KG1 (cell line): ENCODE measurements at regions not wholly inside any gene's neighbourhood (a gene's known extent, or its start where the extent isn't known, plus 50 kb on each side); places are given as distances from the start of the nearest gene placed in this dataset.
"Not testable (repeated sequence)": the region's sequence is repeated elsewhere in the genome, so short reads cannot be mapped to it uniquely, and the experiment has no call there.

ENCODE experiments used
- DNase-seq: peaks from one replicate; lab custom pipeline; 2025; lab: John Stamatoyannopoulos, UW

DNA sequence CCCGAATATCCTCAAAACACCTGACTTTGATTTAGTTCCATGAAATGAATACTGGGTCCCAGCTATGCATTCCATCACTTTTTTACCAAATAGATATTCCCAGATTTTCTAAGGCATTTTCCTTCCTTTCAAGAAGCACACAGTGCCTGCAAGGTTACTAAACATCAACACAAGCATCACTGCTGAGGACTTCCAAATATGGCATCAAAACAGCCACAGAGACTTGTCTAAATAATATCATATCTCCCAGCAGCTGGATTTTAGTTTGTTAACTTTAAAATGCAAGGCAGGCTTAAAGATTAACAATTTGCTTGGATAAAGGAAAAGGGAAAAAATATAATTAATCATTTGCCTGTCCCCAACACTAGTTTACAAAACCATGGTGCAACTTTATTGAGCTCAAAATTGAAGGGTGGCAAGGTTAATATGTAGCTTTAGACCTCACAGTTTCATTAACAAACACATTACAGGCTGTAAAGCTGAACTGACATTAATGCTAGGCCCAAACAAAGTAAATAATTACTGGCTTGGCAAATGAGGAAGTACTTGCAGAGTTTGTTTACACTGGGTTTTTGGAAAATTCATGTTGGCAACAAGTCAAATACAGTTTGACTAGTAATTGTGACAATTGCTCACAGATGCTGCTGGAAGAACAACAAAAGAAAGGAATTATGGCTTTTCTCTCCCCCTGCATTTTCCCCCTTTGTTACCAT lies 401.7 kb upstream of the CDIN1 start:
- DNase-seq, result no peak

DNA sequence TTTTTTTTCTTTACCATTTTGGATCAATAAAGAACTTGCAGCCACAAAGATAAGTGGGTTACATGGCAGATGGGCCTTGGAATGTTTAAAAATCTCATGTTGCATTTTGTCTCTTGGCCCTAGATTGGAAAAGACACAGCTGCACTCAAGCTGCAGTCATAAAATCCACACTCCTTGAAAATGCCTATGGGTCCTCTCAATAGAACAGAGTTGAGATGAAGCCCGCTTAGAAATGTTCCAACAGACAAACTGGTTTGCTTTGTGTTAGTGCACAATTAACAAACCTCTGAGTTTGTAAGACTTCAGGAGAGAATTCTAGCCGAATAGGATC lies 401.2 kb upstream of the CDIN1 start:
- DNase-seq, result no peak

DNA sequence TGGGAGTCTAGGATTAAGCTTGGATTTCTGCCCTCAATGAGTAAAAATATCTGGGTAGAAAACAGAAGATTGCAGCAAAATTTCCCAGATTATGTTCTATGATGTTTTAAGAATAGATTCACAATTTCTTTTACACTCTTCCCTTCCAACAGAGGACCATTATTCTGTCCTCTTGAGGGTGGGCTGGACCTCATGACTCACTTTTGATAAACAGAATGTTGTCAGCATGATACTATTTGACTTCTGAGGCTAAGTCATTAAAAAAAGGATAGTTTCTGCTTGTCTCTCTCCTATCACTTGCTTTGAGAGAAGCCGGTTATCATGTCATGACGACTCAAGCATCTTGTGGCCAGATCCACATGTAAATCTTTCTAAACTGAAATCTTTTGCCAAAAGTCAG lies 396.2 kb upstream of the CDIN1 start:
- DNase-seq, result no peak

DNA sequence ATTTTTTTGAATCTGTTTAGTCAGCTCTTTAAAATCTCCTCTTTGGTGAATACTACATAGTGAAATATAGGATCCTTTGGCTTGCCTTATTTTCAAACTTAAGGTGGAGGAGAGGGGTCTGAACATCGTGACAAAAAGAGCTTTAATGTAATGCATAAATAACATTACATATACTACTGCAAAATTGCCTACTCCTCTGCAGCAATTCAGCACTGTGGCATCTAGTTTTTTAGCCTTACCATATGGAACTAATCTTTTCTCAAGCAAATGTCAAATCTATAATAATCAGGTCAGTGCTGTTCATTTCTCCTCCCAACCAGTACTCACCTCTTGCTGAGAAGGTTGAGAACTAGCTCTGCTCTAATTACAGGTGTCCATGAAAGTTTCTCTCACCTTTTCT lies 394.0 kb upstream of the CDIN1 start:
- DNase-seq, result no peak

DNA sequence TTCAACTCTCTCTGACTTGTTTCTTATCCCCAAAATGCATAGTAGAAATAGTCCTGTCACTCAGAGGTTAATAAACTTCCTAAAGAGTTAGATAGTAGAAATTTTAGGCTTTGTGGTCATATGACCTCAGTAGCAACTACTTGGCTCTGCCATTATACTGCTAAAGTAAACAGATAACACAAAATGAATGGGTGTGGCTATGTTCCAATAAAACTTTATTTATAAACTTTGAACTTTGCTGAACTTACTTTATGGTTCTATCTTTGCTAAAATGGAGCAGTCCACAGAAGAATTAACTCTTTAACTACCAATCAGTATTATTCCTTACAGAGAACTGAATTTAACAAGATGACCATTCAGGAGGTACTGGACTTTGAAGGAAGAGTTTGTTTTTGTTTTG lies 393.6 kb upstream of the CDIN1 start:
- no peak for DNase-seq

DNA sequence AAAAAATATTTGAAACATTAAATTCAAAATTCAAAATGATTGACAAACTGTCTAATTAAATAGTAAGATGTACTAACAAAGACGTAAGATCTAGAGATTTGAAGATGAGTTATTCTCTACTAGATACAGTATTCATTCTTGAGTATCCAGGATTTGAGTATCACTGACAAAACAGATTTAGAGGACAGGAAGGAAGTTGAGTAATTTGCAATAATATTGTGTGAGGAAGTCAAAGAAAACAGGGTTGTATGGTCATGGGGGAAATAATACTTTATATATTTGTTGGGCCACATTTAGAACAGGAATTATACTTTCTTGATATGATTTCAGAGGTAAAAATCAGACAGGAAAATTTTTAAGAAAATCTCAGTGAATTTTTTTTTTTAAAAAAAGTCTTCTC lies 393.1 kb upstream of the CDIN1 start:
- no peak for DNase-seq

DNA sequence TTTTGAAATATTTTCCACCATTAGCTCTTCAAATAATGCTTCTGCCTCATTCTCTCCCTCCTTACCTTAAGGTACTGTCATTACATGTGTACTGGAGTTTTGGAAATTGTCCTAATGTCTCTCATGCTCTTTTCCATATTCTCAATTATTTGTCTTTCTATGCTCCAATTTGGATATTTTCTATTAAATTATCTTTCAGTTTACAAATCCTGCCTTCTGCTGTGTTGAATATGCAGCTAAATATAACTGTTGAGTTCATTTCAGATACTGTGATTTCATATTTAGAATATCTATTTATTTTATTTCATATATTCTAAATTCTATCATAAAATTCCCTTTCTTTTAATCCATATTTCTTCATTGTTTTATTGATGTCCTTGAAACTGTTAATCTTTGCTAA lies 388.0 kb upstream of the CDIN1 start:
- DNase-seq, result no peak

DNA sequence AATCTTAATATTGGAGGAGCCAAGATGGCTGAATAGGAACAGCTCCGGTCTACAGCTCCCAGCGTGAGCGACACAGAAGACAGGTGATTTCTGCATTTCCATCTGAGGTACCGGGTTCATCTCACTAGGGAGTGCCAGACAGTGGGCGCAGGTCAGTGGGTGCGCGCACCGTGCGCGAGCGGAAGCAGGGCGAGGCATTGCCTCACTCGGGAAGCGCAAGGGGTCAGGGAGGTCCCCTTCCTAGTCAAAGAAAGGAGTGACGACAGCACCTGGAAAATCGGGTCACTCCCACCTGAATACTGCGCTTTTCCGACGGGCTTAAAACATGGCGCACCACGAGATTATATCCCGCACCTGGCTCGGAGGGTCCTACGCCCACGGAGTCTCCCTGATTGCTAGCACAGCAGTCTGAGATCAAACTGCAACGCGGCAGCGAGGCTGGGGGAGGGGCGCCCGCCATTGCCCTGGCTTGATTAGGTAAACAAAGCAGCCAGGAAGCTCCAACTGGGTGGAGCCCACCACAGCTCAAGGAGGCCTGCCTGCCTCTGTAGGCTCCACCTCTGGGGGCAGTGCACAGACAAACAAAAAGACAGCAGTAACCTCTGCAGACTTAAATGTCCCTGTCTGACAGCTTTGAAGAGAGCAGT lies 383.9 kb upstream of the CDIN1 start:
- DNase-seq, result not testable (repeated sequence)

DNA sequence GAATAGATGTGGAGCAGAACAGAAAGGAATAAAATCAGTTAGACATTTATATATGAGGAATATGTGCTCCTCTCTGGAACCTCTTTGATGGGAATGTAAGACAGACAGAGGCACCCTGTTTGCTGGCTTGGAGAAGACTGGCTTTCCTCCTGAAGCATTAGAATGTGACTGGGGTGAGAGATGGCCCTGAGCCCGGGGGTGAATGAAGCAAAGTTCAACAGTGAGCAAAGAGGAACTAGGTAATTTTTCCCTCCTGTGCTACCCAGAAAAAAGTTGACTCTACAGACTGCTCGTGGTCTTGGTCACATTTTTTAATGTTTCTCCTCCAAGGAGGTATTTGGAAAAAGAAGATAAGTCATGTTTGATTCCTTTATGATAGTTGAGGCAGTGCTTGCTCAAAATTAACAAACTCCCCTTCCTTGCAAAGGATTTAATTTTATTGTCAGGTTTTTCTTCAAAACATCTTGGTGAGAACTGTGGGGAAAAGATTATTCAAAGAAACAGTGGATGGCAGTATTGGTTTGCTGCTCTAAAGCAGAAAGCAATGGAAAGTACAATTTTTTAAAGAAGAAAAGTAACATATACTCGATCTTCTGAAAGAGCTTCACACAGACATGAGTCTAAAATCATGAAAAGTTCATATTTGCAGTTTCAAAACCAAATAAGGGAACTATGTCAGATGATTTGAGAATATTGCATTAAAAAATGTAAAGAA lies 370.4 kb upstream of the CDIN1 start:
- DNase-seq, result no peak

DNA sequence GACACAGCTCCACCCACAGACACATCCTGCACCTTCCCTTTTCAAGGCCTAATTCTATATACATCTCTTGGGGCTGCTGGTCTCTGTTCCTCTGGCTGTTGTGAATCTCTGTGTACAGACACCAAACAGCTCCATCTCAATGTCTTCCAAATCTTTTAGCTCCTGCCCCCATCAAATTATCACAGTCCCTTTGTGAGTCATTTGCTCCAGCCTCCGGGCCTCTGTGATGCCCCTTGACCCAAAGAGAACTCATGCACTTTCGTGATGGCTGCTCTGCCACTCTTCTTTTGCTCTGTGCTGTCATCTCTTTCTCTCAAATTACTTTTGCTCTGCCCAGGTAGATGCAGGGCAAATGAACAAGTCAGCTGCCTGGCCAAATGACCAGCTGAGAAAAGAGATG lies 369.0 kb upstream of the CDIN1 start:
- DNase-seq, result no peak

DNA sequence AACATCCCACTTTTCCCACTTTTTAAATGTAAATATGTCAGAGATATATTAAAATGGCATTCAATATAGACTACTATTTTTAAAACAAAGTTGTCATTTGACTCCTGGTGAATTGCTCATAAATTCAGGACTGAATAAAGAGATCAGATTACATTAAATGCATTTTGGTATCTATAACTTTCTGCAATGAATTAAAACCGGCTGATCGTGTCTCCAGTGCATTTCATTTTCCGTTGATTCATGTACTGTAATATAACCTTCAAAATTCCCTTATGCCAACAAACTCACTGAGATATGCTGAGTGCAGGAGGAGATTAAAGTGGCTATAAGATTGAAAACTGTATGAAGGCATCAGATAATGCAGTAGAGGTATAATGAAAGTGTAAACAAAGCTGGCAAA lies 361.1 kb upstream of the CDIN1 start:
- DNase-seq, result no peak

DNA sequence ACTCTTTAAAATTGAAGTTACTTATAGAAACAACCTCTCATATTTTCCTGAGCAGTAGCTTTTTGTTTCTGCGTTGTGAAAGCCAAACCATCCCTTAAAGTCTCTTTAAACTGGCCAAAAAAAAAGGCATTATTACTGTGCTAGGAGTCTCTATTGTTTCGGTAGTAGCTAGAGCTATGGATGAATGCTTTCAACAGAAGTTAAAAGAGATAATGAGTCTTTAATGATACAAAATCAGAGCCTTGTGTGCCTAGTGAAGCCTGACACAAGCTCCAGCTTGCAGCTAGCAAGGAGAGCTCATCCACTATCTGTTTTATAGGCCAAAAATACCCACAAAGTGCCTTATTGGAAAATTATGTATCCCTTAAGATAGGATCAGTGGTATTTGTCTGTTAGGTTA lies 360.4 kb upstream of the CDIN1 start:
- no peak for DNase-seq

DNA sequence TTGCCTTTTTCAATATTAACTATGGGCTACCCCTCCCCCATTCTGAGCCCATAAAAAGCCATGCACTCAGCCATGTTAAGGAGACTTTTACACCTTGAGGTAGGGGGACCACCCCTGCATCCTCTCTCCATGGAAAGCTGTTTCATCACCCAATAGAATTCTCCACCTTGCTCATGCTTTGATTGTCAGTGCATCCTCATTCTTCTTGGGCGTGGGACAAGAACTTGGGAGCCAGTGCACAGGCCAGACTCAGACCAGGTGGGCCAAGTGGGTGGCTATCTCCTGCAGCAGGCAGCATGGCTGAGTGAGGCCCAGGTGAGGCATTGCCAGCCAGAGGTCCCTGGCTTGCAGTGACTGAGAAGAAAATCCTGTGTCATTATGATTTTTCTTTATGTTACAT lies 357.4 kb upstream of the CDIN1 start:
- DNase-seq, result no peak

DNA sequence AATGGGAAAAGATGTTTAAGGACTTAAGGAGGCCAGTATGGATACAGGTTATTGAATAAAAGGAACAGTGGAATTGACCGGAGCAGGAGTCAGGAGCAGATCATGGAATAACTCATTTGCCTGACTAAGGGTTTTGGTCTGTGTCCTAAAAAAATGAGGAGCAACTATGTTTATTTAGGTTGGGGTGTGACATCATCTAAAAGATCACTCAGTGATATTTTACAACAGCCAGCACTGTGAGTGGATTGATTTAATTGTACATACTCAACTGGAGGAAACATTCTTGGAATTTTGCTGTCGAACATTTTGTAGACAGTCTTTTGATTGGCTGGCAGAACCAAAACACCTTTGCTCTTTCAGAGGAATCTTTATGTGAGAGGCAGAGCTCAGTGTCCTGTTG lies 348.6 kb upstream of the CDIN1 start:
- no peak for DNase-seq

DNA sequence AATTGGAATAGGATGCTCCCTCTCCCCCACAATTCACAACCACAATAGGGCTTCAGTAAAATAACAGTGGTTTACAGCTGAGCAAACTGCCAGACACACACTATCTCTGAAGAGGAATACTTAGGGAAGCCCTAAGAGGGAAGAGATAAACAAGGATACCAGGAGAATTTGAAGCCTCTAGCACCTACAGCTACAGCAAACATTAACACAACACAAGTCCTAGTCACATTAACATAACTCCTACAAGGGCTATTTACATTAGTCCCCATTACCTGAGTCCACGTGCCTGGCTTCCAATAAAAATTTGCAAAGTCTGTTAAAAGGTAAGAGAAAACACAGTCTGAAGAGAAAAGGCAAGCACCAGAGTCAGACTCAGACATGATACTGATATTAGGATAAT lies 346.9 kb upstream of the CDIN1 start:
- DNase-seq, result no peak

DNA sequence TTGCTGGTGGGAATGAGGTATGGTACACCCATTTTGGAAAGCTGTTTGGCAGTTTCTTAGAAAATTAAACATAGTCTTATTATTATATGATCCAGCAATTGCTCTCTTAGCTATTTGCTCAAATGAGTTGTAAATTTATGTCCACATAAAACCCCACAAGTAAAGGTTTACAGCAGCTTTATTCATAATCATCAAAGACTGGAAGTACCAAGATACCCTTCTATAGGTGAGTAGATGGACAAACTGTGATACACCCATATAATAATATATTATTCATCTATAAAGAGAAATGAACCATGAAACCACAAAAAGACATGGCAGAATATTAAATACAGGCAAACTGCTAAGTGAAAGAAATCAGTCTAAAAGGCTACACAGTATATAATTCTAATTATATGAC lies 344.7 kb upstream of the CDIN1 start:
- no peak for DNase-seq

DNA sequence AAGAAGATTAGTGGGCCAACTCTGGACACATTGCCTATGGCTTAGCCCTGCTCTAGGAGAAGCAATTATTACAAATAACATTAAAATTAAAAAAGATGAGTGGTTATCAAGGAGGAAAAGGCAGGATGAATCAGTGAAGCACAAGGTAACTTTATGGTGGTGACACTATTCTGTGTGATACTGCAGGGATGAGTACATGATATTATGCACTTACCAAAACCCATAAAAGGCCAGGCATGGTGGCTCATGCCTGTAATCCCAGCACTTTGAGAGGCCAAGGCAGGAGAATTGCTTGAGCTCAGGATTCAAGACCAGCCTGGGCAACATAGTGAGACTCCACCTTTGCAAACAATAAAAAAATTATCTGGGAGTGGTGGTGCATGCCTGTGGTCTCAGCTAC lies 344.3 kb upstream of the CDIN1 start:
- no peak for DNase-seq

DNA sequence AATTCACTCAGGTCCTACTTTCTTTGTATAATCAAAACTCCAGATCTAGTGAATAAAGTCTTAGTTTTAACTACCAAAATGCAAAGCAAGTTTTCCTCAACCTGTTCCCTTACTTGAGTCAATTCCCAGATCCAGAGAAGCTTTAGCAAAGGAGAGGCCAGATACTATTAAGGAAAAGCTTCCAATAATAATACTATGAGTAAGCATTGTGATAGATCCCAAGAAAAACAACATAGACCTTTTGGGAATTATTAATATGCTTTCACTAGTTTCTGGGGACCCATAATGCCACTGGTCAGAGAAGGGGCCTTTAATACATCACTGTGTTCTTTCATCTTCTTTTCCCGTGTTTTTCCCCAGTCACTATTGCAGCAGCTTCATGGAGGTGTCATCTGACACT lies 339.9 kb upstream of the CDIN1 start:
- DNase-seq, result no peak

DNA sequence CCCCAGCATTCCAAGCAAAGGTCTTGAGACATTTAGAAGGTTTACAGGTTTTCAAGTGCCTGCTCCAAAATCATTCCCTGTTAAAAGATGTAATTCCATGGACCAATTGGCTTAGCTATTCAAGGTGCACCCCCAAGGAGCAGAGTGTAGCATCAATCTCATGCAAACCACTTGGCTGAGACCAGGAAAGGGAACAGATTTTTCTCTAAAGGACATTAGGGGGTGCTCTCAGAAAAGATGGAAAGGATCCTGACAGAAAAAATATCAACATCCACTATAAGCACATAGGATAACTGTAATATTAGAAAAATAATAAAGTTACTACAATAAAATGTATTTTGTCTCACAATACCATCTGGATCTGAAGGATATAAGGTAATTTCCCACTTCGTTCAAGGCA lies 328.0 kb upstream of the CDIN1 start:
- no peak for DNase-seq

DNA sequence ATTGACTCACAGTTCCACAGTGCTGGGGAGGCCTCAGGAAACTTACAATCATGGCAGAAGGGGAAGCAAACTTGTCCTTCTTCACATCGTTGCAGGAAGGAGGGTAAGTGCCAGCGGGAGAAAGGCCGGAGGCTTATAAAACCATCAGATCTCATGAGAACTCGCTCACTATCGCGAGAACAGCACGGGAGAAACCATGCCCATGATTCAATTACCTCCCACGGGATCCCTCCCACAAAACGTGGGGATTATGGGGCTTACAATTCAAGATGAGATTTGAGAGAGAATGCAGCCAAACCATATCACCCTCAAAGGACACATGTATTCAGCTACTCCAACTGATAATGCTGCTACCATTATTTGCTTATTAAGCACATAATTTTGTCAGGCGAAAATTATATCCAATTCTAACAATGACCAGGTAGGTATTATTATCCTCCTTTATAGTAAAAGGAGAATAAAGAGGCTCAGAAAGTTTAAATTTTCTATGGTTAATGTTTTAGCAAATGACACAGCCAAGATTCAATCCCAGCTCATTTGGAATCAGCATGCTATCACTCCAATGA lies 327.2 kb upstream of the CDIN1 start:
- no peak for DNase-seq

DNA sequence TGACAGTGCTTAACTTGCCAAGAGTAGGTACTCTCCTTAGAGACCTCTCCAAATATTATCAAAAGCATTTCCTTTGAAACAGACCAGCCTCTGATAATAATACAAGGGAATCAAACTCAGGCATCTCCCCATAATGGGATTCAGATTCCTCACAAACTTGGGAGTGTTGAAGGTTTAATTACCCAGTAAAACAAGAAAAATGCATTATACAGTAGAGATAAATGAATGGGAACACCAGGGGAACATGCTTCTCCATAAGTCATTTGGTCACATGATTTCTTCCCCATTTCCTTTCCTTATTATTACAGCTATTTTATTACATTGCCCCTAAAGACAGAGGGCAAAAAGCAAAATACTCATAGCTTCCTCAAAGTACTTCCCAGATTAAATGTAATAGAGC lies 325.0 kb upstream of the CDIN1 start:
- no peak for DNase-seq

DNA sequence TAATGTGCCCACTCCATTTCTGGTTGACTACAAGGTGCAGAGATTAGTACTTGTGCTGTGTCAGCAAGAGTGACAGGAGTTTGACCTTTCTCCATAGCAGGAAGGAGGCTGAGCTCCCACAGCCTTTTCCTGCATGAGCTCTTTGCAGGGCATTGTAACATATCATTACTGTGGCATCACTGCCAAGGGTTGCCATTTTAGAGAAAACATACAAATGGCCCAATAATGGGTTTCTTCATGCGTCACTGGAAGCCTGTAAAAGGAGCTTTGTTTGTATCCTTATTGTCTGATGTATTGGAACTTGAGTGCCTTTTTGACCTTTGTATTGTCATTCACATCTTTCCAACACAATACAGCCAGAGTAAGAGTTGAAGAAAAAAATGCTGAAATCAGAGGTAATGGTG lies 323.0 kb upstream of the CDIN1 start:
- no peak for DNase-seq

DNA sequence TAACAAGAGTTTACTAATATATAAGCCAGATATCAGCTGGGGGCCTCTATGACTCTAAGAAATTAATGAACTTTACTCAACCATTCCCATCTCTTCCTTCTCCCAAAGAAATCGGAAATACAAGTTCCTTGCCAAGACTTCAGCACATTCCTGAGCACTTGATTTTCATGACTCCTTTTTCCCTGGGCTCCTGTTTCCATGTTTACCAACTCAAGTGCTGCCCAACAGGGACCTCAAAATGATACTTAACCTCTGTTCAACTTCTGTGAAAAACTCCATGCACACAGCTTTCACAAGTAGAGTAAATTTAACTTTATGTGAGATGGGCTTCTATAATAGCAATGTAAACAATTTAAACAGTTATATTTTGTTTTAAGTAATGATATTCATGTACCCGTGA lies 315.8 kb upstream of the CDIN1 start:
- no peak for DNase-seq
